WTC11 (cell line): ENCODE measurements at regions not wholly inside any gene's neighbourhood (a gene's known extent, or its start where the extent isn't known, plus 50 kb on each side); places are given as distances from the start of the nearest gene placed in this dataset.

Experiments used
- ATAC-seq: fragments of 200-7000 bp; cut with Tn5 transposase; 2 replicates; pipeline ENCODE4 v1.10.0; 2021; ENCODE audit warnings: mild to moderate bottlenecking, moderate library complexity
- CTCF ChIA-PET: fragments of 300-600 bp; sonication (Branson Sonifier 250); formaldehyde crosslinking; loops from one replicate; lab custom pipeline; 2021; ENCODE audit warnings: antibody characterized with exemption; lab: Charles Lee
- POLR2A ChIA-PET: fragments of 350-600 bp; sonication (Branson Sonifier 250); formaldehyde crosslinking; loops from one replicate; lab custom pipeline; 2021; ENCODE audit warnings: antibody characterized with exemption; lab: Charles Lee
- DNase-seq: peaks from one replicate; pipeline ENCODE4 v3.0.0; 2021; ENCODE audit warnings: low spot score
- H3K27ac Mint-ChIP-seq: 2 replicates; pipeline ENCODE4 v1.8.0; 2021; ENCODE audit warnings: mixed read lengths
- H3K27me3 Mint-ChIP-seq: 2 replicates; pipeline ENCODE4 v1.8.0; 2021; ENCODE audit warnings: low read depth, mild to moderate bottlenecking, moderate library complexity, mixed read lengths
- H3K36me3 Mint-ChIP-seq: 2 replicates; pipeline ENCODE4 v1.8.0; 2021; ENCODE audit warnings: mixed read lengths
- H3K4me1 Mint-ChIP-seq: 2 replicates; pipeline ENCODE4 v1.8.0; 2022; ENCODE audit warnings: mixed read lengths
- H3K4me3 Mint-ChIP-seq: 2 replicates; pipeline ENCODE4 v1.8.0; 2021; ENCODE audit warnings: mild to moderate bottlenecking, moderate library complexity, mixed read lengths
- H3K9me3 Mint-ChIP-seq: 2 replicates; pipeline ENCODE4 v1.8.0; 2021; ENCODE audit warnings: mixed read lengths
- ATF1 ChIP-seq: sonication (generic); formaldehyde crosslinking; IDR thresholded peaks from 2 replicates; pipeline ENCODE4 v1.8.1; 2023; ENCODE audit warnings: mild to moderate bottlenecking, moderate library complexity, missing genetic modification reagents
- MXD4 ChIP-seq: fragments of 250-450 bp; sonication (Bioruptor Pico); IDR thresholded peaks from 2 replicates; pipeline ENCODE4 v1.8.0; 2021; ENCODE audit warnings: mild to moderate bottlenecking, moderate library complexity, borderline replicate concordance
- NFE2L1 ChIP-seq: sonication (generic); formaldehyde crosslinking; IDR thresholded peaks from 2 replicates; pipeline ENCODE4 v1.8.1; 2023; ENCODE audit warnings: missing genetic modification reagents
- NFYB ChIP-seq: sonication (generic); formaldehyde crosslinking; conservative IDR thresholded peaks from 2 replicates; pipeline ENCODE4 v1.8.0; 2022; ENCODE audit warnings: low read depth, missing genetic modification reagents
- NR1H2 ChIP-seq: sonication (generic); formaldehyde crosslinking; IDR thresholded peaks from 2 replicates; pipeline ENCODE4 v1.9.0; 2021; ENCODE audit warnings: mild to moderate bottlenecking, moderate library complexity, missing genetic modification reagents
- RORB ChIP-seq: fragments of 250-450 bp; sonication (Bioruptor Pico); IDR thresholded peaks from 2 replicates; pipeline ENCODE4 v1.9.0; 2021; ENCODE audit warnings: mild to moderate bottlenecking
- TCF7 ChIP-seq: sonication (generic); formaldehyde crosslinking; IDR thresholded peaks from 2 replicates; pipeline ENCODE4 v1.8.0; 2022; ENCODE audit warnings: mild to moderate bottlenecking, low read depth, missing genetic modification reagents, moderate library complexity
- TP53 ChIP-seq: sonication (generic); formaldehyde crosslinking; IDR thresholded peaks from 2 replicates; pipeline ENCODE4 v1.8.1; 2023; ENCODE audit warnings: mild to moderate bottlenecking, missing genetic modification reagents
- ZNF219 ChIP-seq: sonication (generic); formaldehyde crosslinking; IDR thresholded peaks from 2 replicates; pipeline ENCODE4 v1.8.0; 2023; ENCODE audit warnings: missing genetic modification reagents, mild to moderate bottlenecking, borderline replicate concordance
- ZNF263 ChIP-seq: sonication (generic); formaldehyde crosslinking; IDR thresholded peaks from 2 replicates; pipeline ENCODE4 v1.8.1; 2022; ENCODE audit warnings: low read depth, mild to moderate bottlenecking, moderate library complexity, missing genetic modification reagents
- ZNF317 ChIP-seq: sonication (generic); formaldehyde crosslinking; IDR thresholded peaks from 2 replicates; pipeline ENCODE4 v1.8.1; 2023; ENCODE audit warnings: low read depth, mild to moderate bottlenecking, moderate library complexity, missing genetic modification reagents, borderline replicate concordance
- ZNF416 ChIP-seq: fragments of 250-450 bp; sonication (Bioruptor Pico); IDR thresholded peaks from 2 replicates; pipeline ENCODE4 v1.9.0; 2021; ENCODE audit warnings: mild to moderate bottlenecking, inconsistent platforms
- TF ChIP-seq, protein P1 (sequence below): fragments of 200-600 bp; IDR thresholded peaks from 2 replicates; pipeline ENCODE4 v1.8.0; 2022; ENCODE audit warnings: antibody characterized with exemption
- TF ChIP-seq, protein P2 (sequence below): sonication (generic); formaldehyde crosslinking; IDR thresholded peaks from 2 replicates; pipeline ENCODE4 v1.8.0; 2023; ENCODE audit warnings: mild to moderate bottlenecking, missing genetic modification reagents
- TF ChIP-seq, protein P3 (sequence below): sonication (generic); formaldehyde crosslinking; conservative IDR thresholded peaks from 2 replicates; pipeline ENCODE4 v1.8.1; 2022; ENCODE audit warnings: mild to moderate bottlenecking, missing genetic modification reagents
- TF ChIP-seq, protein P4 (sequence below): sonication (generic); formaldehyde crosslinking; IDR thresholded peaks from 2 replicates; pipeline ENCODE4 v1.8.1; 2022; ENCODE audit warnings: low read depth, missing genetic modification reagents, borderline replicate concordance
- TF ChIP-seq, protein P5 (sequence below): fragments of 250-450 bp; sonication (Bioruptor Pico); IDR thresholded peaks from 2 replicates; pipeline ENCODE4 v1.9.0; 2021; ENCODE audit warnings: mild to moderate bottlenecking, borderline replicate concordance
- TF ChIP-seq, protein P6 (sequence below): fragments of 250-450 bp; sonication (Bioruptor Pico); IDR thresholded peaks from 2 replicates; pipeline ENCODE4 v1.9.0; 2021; ENCODE audit warnings: mild to moderate bottlenecking

DNA sequence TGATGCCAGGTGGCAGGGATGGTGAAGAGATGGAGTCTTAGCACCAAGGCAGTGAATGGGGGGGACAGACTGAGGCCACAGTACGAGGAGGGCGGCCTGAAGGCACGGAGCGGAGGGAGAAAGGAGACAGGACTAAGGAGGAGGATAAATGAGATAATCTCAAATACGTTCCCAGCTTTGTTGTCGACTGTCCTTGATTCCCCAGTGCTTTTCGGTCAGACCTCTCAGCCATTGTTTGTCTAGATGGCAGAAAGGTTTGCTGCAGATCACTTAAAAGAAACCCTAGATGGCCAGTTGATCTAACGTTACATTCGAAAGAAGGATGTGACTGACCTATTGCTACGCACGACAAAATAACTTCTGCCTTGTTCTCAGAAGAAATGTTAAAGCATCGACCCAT, 479.0 kb downstream of the GATA3 start (continued):
- TF ChIP-seq TCF7 (CRISPR knock-in tag), result no peak

DNA sequence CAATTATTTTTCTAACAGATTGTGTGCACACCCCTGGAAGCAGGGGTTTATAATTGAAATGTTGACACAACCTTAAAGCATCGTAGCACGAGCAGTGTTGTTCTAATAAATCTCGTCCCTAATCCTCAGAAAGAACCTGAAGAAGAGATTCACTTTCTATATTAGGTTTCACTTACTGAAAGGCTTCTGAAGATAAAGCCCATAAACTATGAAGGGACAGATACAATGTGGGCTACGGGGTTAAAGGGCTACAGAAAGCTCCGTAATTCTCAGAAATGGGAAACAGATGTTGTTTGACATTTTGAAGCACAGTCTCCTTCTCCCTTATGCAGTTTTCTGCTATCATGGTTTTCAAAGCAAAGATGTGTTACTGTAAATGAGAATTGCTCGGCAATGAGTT, 479.6 kb downstream of the GATA3 start:
- no peak overlapping the region for H3K27ac Mint-ChIP-seq
- no peaks in the 10 kb centered on the region; the same call in 1 of the 2 replicates for H3K27me3 Mint-ChIP-seq
- no peak for TF ChIP-seq NFE2L1 (CRISPR knock-in tag)
- no peak for TF ChIP-seq ATF1 (CRISPR knock-in tag)
- TF ChIP-seq, protein P1, sequence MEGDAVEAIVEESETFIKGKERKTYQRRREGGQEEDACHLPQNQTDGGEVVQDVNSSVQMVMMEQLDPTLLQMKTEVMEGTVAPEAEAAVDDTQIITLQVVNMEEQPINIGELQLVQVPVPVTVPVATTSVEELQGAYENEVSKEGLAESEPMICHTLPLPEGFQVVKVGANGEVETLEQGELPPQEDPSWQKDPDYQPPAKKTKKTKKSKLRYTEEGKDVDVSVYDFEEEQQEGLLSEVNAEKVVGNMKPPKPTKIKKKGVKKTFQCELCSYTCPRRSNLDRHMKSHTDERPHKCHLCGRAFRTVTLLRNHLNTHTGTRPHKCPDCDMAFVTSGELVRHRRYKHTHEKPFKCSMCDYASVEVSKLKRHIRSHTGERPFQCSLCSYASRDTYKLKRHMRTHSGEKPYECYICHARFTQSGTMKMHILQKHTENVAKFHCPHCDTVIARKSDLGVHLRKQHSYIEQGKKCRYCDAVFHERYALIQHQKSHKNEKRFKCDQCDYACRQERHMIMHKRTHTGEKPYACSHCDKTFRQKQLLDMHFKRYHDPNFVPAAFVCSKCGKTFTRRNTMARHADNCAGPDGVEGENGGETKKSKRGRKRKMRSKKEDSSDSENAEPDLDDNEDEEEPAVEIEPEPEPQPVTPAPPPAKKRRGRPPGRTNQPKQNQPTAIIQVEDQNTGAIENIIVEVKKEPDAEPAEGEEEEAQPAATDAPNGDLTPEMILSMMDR, result no peak
- TF ChIP-seq, protein P2, sequence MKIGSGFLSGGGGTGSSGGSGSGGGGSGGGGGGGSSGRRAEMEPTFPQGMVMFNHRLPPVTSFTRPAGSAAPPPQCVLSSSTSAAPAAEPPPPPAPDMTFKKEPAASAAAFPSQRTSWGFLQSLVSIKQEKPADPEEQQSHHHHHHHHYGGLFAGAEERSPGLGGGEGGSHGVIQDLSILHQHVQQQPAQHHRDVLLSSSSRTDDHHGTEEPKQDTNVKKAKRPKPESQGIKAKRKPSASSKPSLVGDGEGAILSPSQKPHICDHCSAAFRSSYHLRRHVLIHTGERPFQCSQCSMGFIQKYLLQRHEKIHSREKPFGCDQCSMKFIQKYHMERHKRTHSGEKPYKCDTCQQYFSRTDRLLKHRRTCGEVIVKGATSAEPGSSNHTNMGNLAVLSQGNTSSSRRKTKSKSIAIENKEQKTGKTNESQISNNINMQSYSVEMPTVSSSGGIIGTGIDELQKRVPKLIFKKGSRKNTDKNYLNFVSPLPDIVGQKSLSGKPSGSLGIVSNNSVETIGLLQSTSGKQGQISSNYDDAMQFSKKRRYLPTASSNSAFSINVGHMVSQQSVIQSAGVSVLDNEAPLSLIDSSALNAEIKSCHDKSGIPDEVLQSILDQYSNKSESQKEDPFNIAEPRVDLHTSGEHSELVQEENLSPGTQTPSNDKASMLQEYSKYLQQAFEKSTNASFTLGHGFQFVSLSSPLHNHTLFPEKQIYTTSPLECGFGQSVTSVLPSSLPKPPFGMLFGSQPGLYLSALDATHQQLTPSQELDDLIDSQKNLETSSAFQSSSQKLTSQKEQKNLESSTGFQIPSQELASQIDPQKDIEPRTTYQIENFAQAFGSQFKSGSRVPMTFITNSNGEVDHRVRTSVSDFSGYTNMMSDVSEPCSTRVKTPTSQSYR (CRISPR knock-in tag), result no peak
- TF ChIP-seq, protein P3, sequence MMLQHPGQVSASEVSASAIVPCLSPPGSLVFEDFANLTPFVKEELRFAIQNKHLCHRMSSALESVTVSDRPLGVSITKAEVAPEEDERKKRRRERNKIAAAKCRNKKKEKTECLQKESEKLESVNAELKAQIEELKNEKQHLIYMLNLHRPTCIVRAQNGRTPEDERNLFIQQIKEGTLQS, result no peak
- TF ChIP-seq MXD4, result no peak
- TF ChIP-seq ZNF219 (CRISPR knock-in tag), result no peak
- TF ChIP-seq, protein P4, sequence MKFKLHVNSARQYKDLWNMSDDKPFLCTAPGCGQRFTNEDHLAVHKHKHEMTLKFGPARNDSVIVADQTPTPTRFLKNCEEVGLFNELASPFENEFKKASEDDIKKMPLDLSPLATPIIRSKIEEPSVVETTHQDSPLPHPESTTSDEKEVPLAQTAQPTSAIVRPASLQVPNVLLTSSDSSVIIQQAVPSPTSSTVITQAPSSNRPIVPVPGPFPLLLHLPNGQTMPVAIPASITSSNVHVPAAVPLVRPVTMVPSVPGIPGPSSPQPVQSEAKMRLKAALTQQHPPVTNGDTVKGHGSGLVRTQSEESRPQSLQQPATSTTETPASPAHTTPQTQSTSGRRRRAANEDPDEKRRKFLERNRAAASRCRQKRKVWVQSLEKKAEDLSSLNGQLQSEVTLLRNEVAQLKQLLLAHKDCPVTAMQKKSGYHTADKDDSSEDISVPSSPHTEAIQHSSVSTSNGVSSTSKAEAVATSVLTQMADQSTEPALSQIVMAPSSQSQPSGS, result no peak
- ChIA-PET POLR2A (no interaction called here), CTCF (no interaction called here)
- no peak for DNase-seq
- ATAC-seq, result no peak
- H3K4me3 Mint-ChIP-seq, result no peak overlapping the region
- H3K4me1 Mint-ChIP-seq, result no peaks in the 10 kb centered on the region
- H3K9me3 Mint-ChIP-seq, result peaks cover under 1% of the 10 kb centered on the region
- H3K36me3 Mint-ChIP-seq, result no peaks in the 10 kb centered on the region

DNA sequence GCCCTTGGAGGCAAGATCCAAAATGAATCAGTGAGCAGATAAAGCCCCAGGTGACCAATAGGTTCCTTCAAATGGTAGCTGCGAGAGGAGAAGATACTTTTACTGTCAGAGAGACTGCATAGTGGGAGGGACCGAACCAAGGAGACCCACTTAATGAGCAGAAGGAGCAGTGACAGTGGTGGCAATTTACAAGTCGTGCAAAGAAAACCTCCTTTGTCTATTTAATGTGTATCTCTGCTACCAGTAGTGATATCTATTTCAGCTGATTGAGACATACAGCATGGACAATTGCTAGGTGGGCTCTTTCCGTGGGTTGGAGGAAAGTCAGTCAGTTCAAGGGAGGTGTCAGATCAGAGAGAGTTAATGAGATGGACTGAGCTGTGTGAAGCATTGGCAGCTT, 480.4 kb downstream of the GATA3 start:
- no peaks in the 10 kb centered on the region; the same call in 1 of the 2 replicates for H3K27me3 Mint-ChIP-seq
- H3K4me1 Mint-ChIP-seq, result no peaks in the 10 kb centered on the region
- H3K36me3 Mint-ChIP-seq, result no peaks in the 10 kb centered on the region
- H3K9me3 Mint-ChIP-seq, result peaks cover 9% of the 10 kb centered on the region
- H3K4me3 Mint-ChIP-seq, result no peak overlapping the region
- ATAC-seq, result no peak
- no peak overlapping the region for H3K27ac Mint-ChIP-seq
- ChIA-PET CTCF (no interaction called here), POLR2A (no interaction called here)
- no peak for DNase-seq
- TF ChIP-seq MXD4 (no peak), ZNF263 (no peak), NR1H2 (no peak), RORB (CRISPR knock-in tag) (no peak), TP53 (no peak), ZNF317 (CRISPR knock-in tag) (no peak), TCF7 (CRISPR knock-in tag) (no peak), NFYB (no peak), ZNF416 (CRISPR knock-in tag) (no peak)
- TF ChIP-seq, protein P5, sequence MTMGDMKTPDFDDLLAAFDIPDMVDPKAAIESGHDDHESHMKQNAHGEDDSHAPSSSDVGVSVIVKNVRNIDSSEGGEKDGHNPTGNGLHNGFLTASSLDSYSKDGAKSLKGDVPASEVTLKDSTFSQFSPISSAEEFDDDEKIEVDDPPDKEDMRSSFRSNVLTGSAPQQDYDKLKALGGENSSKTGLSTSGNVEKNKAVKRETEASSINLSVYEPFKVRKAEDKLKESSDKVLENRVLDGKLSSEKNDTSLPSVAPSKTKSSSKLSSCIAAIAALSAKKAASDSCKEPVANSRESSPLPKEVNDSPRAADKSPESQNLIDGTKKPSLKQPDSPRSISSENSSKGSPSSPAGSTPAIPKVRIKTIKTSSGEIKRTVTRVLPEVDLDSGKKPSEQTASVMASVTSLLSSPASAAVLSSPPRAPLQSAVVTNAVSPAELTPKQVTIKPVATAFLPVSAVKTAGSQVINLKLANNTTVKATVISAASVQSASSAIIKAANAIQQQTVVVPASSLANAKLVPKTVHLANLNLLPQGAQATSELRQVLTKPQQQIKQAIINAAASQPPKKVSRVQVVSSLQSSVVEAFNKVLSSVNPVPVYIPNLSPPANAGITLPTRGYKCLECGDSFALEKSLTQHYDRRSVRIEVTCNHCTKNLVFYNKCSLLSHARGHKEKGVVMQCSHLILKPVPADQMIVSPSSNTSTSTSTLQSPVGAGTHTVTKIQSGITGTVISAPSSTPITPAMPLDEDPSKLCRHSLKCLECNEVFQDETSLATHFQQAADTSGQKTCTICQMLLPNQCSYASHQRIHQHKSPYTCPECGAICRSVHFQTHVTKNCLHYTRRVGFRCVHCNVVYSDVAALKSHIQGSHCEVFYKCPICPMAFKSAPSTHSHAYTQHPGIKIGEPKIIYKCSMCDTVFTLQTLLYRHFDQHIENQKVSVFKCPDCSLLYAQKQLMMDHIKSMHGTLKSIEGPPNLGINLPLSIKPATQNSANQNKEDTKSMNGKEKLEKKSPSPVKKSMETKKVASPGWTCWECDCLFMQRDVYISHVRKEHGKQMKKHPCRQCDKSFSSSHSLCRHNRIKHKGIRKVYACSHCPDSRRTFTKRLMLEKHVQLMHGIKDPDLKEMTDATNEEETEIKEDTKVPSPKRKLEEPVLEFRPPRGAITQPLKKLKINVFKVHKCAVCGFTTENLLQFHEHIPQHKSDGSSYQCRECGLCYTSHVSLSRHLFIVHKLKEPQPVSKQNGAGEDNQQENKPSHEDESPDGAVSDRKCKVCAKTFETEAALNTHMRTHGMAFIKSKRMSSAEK (CRISPR knock-in tag), result no peak
- TF ChIP-seq, protein P6, sequence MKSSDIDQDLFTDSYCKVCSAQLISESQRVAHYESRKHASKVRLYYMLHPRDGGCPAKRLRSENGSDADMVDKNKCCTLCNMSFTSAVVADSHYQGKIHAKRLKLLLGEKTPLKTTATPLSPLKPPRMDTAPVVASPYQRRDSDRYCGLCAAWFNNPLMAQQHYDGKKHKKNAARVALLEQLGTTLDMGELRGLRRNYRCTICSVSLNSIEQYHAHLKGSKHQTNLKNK (CRISPR knock-in tag), result no peak
- TF ChIP-seq, protein P4, result no peak
- TF ChIP-seq, protein P1, result no peak
